HG03108 (cell line): ENCODE measurements at regions not wholly inside any gene's neighbourhood (a gene's known extent, or its start where the extent isn't known, plus 50 kb on each side); places are given as distances from the start of the nearest gene placed in this dataset.

Experiments
- ATAC-seq: cut with Tn5 transposase; IDR thresholded peaks from one replicate; pipeline ENCODE4 v1.9.1; 2021; ENCODE audit warnings: moderate library complexity; ENCODE audit not compliant: unreplicated experiment

- no peak for ATAC-seq
Measured at GRCh38 chr3:182533394-182533793, 259.9 kb upstream of the ATP11B start.

- ATAC-seq = no peak
Measured at GRCh38 chr3:182544542-182544941, 248.8 kb upstream of the ATP11B start.

GRCh38 chr3:182562274-182562673 is 231.0 kb upstream of the ATP11B start:
- ATAC-seq = no peak

- ATAC-seq = no peak
Measured at GRCh38 chr3:182565916-182566796, 227.1 kb upstream of the ATP11B start.

- ATAC-seq = no peak
Measured at GRCh38 chr3:182567700-182568099, 225.6 kb upstream of the ATP11B start.

- no peak for ATAC-seq
Measured at GRCh38 chr3:182568261-182568660, 225.0 kb upstream of the ATP11B start.

- ATAC-seq = no peak
Measured at GRCh38 chr3:182568876-182569275, 224.4 kb upstream of the ATP11B start.

GRCh38 chr3:182570946-182571594 is 222.2 kb upstream of the ATP11B start:
- no peak for ATAC-seq

- no peak for ATAC-seq
Measured at GRCh38 chr3:182575941-182576340, 217.4 kb upstream of the ATP11B start.

- no peak for ATAC-seq
Measured at GRCh38 chr3:182583545-182583944, 209.8 kb upstream of the ATP11B start.

- ATAC-seq = no peak
Measured at GRCh38 chr3:182585532-182586150, 207.7 kb upstream of the ATP11B start.

GRCh38 chr3:182592747-182593146 is 200.6 kb upstream of the ATP11B start:
- no peak for ATAC-seq

GRCh38 chr3:182596676-182597410 is 196.5 kb upstream of the ATP11B start:
- no peak for ATAC-seq

GRCh38 chr3:182597621-182598041 is 195.7 kb upstream of the ATP11B start:
- no peak for ATAC-seq

GRCh38 chr3:182601597-182601996 is 191.7 kb upstream of the ATP11B start:
- ATAC-seq = no peak

- no peak for ATAC-seq
Measured at GRCh38 chr3:182603501-182603900, 189.8 kb upstream of the ATP11B start.

- no peak for ATAC-seq
Measured at GRCh38 chr3:182605882-182606611, 187.3 kb upstream of the ATP11B start.

GRCh38 chr3:182606905-182607504 is 186.3 kb upstream of the ATP11B start:
- no peak for ATAC-seq

- no peak for ATAC-seq
Measured at GRCh38 chr3:182608832-182609231, 184.5 kb upstream of the ATP11B start.

- ATAC-seq = no peak
Measured at GRCh38 chr3:182609575-182610156, 183.6 kb upstream of the ATP11B start.
